OCI-LY7 (cell line): ENCODE measurements at regions not wholly inside any gene's neighbourhood (a gene's known extent, or its start where the extent isn't known, plus 50 kb on each side); places are given as distances from the start of the nearest gene placed in this dataset.

Experiments used
- BruUV-seq: library from RNA; stranded (reverse); fragments of 400-500 nt; replicated peaks from 2 replicates; lab custom pipeline; 2021; lab: Mats Ljungman, UMichigan
- CTCF ChIA-PET: fragments of 300-600 bp; sonication (Branson Sonifier 250); formaldehyde crosslinking; loops from one replicate; lab custom pipeline; 2022; ENCODE audit warnings: antibody characterized with exemption; ENCODE audit not compliant: unreplicated experiment; lab: Charles Lee
- POLR2A ChIA-PET: fragments of 300-600 bp; sonication (Branson Sonifier 250); formaldehyde crosslinking; loops from one replicate; lab custom pipeline; 2022; ENCODE audit warnings: antibody characterized with exemption; lab: Charles Lee
- DNase-seq: peaks from one replicate; pipeline ENCODE4 v3.0.0-alpha.2; 2015; ENCODE audit warnings: low spot score
- H2AFZ ChIP-seq: fragments of 200-600 bp; sonication (generic), shearing (Covaris generic); 2 replicates; pipeline ENCODE4 v1.6.1; 2014; ENCODE audit warnings: mild to moderate bottlenecking, antibody characterized with exemption, low read length, moderate library complexity
- H3K27ac ChIP-seq: fragments of 200-600 bp; sonication (generic); 2 replicates; pipeline ENCODE4 v1.5.1; 2014; ENCODE audit warnings: mixed run types, low read depth, mild to moderate bottlenecking, moderate library complexity, low read length, inconsistent platforms; ENCODE audit not compliant: poor library complexity, severe bottlenecking
- H3K36me3 ChIP-seq: fragments of 200-600 bp; sonication (generic); 2 replicates; pipeline ENCODE4 v1.6.1; 2014; ENCODE audit warnings: mild to moderate bottlenecking, antibody characterized with exemption, low read length, moderate library complexity, mixed read lengths; ENCODE audit not compliant: insufficient read depth
- H3K4me1 ChIP-seq: fragments of 200-600 bp; sonication (generic); 2 replicates; pipeline ENCODE4 v1.5.1; 2014; ENCODE audit warnings: mild to moderate bottlenecking, low read length; ENCODE audit not compliant: insufficient read depth, poor library complexity, severe bottlenecking
- H3K4me2 ChIP-seq: fragments of 200-600 bp; sonication (generic); 2 replicates; pipeline ENCODE4 v1.6.1; 2014; ENCODE audit warnings: mild to moderate bottlenecking, low read length
- H3K4me3 ChIP-seq: fragments of 200-600 bp; sonication (generic); 2 replicates; pipeline ENCODE4 v1.5.1; 2014; ENCODE audit warnings: mild to moderate bottlenecking, low read depth, low read length; ENCODE audit not compliant: poor library complexity, severe bottlenecking
- H3K79me2 ChIP-seq: fragments of 200-600 bp; sonication (generic); 2 replicates; pipeline ENCODE4 v1.6.1; 2016; ENCODE audit warnings: low read depth, mild to moderate bottlenecking, low read length, moderate library complexity, mixed read lengths; ENCODE audit not compliant: insufficient read depth
- H3K9me2 ChIP-seq: fragments of 200-600 bp; sonication (generic); 2 replicates; pipeline ENCODE4 v1.6.1; 2016; ENCODE audit warnings: mild to moderate bottlenecking, low read length, mixed read lengths; ENCODE audit not compliant: insufficient read depth
- H3K9me3 ChIP-seq: fragments of 200-600 bp; sonication (generic); 2 replicates; pipeline ENCODE4 v1.6.1; 2014; ENCODE audit warnings: mild to moderate bottlenecking, mixed run types, low read length, mixed read lengths
- H4K20me1 ChIP-seq: fragments of 200-600 bp; sonication (generic); 2 replicates; pipeline ENCODE4 v1.6.1; 2014; ENCODE audit warnings: mild to moderate bottlenecking, antibody characterized with exemption, low read length, moderate library complexity, mixed read lengths; ENCODE audit not compliant: insufficient read depth
- EZH2phosphoT487 ChIP-seq: fragments of 200-600 bp; sonication (generic); IDR thresholded peaks from 2 replicates; pipeline ENCODE4 v1.6.1; 2018; ENCODE audit warnings: low read depth, borderline replicate concordance, mild to moderate bottlenecking, mixed run types, antibody characterized with exemption, low read length, moderate library complexity, mixed read lengths
- intact Hi-C: fragments of 100-400 bp; cut with micrococcal nuclease; formaldehyde crosslinking; loops from one replicate; pipeline ENCODE4 v1.10.0; 2022; ENCODE audit not compliant: unreplicated experiment
- TF ChIP-seq, protein P1 (sequence below): fragments of 200-600 bp; sonication (generic); conservative IDR thresholded peaks from 2 replicates; pipeline ENCODE4 v1.5.1; 2014; ENCODE audit warnings: mild to moderate bottlenecking, antibody characterized with exemption, low read length, moderate library complexity, mixed read lengths

DNA sequence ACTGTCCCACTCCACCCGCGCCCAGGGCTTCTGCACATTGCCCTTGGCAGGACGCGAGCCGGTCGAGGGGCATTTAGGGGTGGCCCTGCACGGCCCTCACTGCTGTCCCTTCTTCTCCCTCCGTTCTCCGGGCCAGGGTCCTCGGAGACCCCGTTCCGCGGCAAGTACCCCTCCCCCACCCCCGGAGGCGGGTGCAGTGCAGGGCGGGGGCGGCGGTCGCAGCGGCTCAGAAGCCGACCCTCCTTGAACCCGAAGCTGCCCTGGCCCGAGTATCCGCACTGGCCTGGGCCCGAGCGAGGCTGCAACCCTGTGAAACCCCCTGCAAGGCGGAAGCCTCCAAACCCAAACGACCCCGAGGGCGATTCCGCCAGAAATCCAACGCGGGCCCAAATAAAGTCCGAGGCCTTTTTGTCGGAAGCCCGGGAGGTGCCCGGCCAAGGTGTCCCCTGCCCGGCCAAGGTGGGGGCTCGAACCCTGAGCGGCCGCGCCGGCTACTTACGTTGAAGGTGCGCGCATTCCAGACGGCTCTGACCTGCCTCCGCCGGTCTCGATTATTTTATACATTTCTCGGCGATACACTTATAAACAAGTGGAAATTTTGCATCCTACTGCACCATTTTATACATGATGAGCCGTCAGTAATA lies 53.1 kb upstream of the TMEM33 start:
- Histone ChIP-seq H3K4me2 (no peak overlapping the region), H3K27ac (no peak overlapping the region), H3K4me1 (no peaks in the 10 kb centered on the region), H3K9me3 (no peaks in the 10 kb centered on the region), H4K20me1 (no peaks in the 10 kb centered on the region), H3K4me3 (no peak overlapping the region), H3K79me2 (no peaks in the 10 kb centered on the region), H2AFZ (no peak overlapping the region), H3K9me2 (no peaks in the 10 kb centered on the region), H3K36me3 (no peaks in the 10 kb centered on the region)
- intact Hi-C loops: loop anchor here (2.0 kb wide), 1 partner anchor 601 kb away; no protein-coding TSS in a partner anchor
- no TSS peak for BruUV-seq
- TF ChIP-seq EZH2phosphoT487: no peak
- TF ChIP-seq, protein P1, sequence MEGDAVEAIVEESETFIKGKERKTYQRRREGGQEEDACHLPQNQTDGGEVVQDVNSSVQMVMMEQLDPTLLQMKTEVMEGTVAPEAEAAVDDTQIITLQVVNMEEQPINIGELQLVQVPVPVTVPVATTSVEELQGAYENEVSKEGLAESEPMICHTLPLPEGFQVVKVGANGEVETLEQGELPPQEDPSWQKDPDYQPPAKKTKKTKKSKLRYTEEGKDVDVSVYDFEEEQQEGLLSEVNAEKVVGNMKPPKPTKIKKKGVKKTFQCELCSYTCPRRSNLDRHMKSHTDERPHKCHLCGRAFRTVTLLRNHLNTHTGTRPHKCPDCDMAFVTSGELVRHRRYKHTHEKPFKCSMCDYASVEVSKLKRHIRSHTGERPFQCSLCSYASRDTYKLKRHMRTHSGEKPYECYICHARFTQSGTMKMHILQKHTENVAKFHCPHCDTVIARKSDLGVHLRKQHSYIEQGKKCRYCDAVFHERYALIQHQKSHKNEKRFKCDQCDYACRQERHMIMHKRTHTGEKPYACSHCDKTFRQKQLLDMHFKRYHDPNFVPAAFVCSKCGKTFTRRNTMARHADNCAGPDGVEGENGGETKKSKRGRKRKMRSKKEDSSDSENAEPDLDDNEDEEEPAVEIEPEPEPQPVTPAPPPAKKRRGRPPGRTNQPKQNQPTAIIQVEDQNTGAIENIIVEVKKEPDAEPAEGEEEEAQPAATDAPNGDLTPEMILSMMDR: no peak
- no peak for DNase-seq
- ChIA-PET CTCF (no interaction called here), POLR2A (no interaction called here)

GRCh38 chr4:41880840-41881831 lies 54.1 kb upstream of the TMEM33 start:
- no peak for DNase-seq
- no peak overlapping the region for H3K27ac ChIP-seq
- no peaks in the 10 kb centered on the region for H3K4me1 ChIP-seq
- H3K4me2 ChIP-seq: no peak overlapping the region
- no peaks in the 10 kb centered on the region for H4K20me1 ChIP-seq
- no TSS peak for BruUV-seq
- no peak overlapping the region for H3K4me3 ChIP-seq
- no peaks in the 10 kb centered on the region for H3K9me2 ChIP-seq
- intact Hi-C loops: no loop called here
- H3K79me2 ChIP-seq: no peaks in the 10 kb centered on the region
- ChIA-PET POLR2A (no interaction called here), CTCF (no interaction called here)
- H2AFZ ChIP-seq: no peak overlapping the region
- TF ChIP-seq, protein P1: no peak
- TF ChIP-seq EZH2phosphoT487: no peak
- no peaks in the 10 kb centered on the region for H3K9me3 ChIP-seq
- no peaks in the 10 kb centered on the region for H3K36me3 ChIP-seq
